Gastroesophageal sphincter (tissue), 4 donors: ENCODE measurements at regions not wholly inside any gene's neighbourhood (a gene's known extent, or its start where the extent isn't known, plus 50 kb on each side); places are given as distances from the start of the nearest gene placed in this dataset.

Source experiments
- ATAC-seq: fragments of 150-250 bp; one replicate; pipeline ENCODE4 v1.9.1; 2016; ENCODE audit warnings: mild to moderate bottlenecking, moderate library complexity
- H3K27ac ChIP-seq, 4 donors: fragments of 200-600 bp; sonication (generic) in 3 of 4; 1 replicate in 3 of 4; 2 replicates in 1 of 4; pipeline ENCODE4 v1.5.1; 2016 to 2019
- H3K27me3 ChIP-seq: fragments of 200-600 bp; sonication (generic); one replicate; pipeline ENCODE4 v1.5.1; 2019
- H3K36me3 ChIP-seq, 2 donors: fragments of 200-600 bp; sonication (generic); one replicate each; pipeline ENCODE4 v1.5.1; 2019; ENCODE audit warnings: control low read depth in 1 of 2
- H3K4me1 ChIP-seq, 3 donors: fragments of 200-600 bp; sonication (generic); 1 replicate in 2 of 3; 2 replicates in 1 of 3; pipeline ENCODE4 v1.5.1; 2016 to 2019; ENCODE audit warnings: control low read depth in 2 of 3
- H3K4me3 ChIP-seq, 2 donors: fragments of 200-600 bp; sonication (generic); one replicate each; pipeline ENCODE4 v1.5.1; 2019; ENCODE audit warnings: mild to moderate bottlenecking in 1 of 2, moderate library complexity in 1 of 2
- H3K9me3 ChIP-seq, 3 donors: fragments of 200-600 bp; sonication (generic); one replicate each; pipeline ENCODE4 v1.5.1; 2017 to 2019; ENCODE audit warnings: control low read depth in 2 of 3
- EP300 ChIP-seq: sonication (generic); formaldehyde crosslinking; IDR thresholded peaks from one replicate; pipeline ENCODE4 v1.6.1; 2017; ENCODE audit warnings: antibody characterized with exemption, mild to moderate bottlenecking
- POLR2A ChIP-seq, 2 donors: fragments of 450-650 bp; IDR thresholded peaks; one replicate each; pipeline ENCODE4 v1.6.1; 2017; ENCODE audit warnings: antibody characterized with exemption in 2 of 2, mild to moderate bottlenecking in 2 of 2, moderate library complexity in 1 of 2
- POLR2AphosphoS5 ChIP-seq: sonication (generic); formaldehyde crosslinking; IDR thresholded peaks from one replicate; pipeline ENCODE4 v1.6.1; 2017; ENCODE audit warnings: antibody characterized with exemption
- WGBS, 2 donors: methylation state at CpG; one replicate each; pipeline ENCODE4 v1.1.5; 2018; ENCODE audit warnings: low coverage in 1 of 2; 5-methylcytosine and 5-hydroxymethylcytosine counted together
- TF ChIP-seq, protein P1 (sequence below), 4 experiments: fragments of 200-600 bp in 2 of 4; fragments of 450-650 bp in 2 of 4; sonication (generic) in 1 of 4; IDR thresholded peaks; one replicate each; pipeline ENCODE4 v1.5.1; 2017 to 2019; ENCODE audit warnings: antibody characterized with exemption in 4 of 4, mild to moderate bottlenecking in 2 of 4, moderate library complexity in 2 of 4

DNA sequence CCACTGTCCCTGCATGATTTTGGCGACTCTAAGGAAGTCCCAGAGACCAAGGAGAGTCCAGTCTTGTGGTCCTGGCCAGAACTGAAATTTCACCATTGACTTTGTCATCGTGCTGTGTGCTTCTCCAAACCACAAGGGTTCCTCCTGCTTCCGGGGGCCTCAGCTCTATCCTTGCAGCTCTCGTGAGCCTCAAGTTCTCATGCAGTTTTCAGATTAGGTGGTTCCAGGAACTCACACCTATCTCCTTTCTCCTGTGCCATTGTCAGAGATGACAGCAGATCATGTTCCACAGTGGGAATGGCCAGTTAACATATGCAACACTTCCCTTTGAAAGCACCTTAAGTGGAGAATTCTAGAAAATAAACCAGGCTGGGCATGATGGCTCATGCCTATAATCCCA is 97.9 kb upstream of the CRHR1 start:
- WGBS, 2 donors = 97 to 100% methylated on average over 2 to 4 of the region's 4 CpGs
- H3K4me3 ChIP-seq = no peak overlapping the region
- TF ChIP-seq POLR2A (IDR thresholded peaks at IDR 0.05) (no peak), POLR2AphosphoS5 (no peak), EP300 (no peak)
- TF ChIP-seq, protein P1, sequence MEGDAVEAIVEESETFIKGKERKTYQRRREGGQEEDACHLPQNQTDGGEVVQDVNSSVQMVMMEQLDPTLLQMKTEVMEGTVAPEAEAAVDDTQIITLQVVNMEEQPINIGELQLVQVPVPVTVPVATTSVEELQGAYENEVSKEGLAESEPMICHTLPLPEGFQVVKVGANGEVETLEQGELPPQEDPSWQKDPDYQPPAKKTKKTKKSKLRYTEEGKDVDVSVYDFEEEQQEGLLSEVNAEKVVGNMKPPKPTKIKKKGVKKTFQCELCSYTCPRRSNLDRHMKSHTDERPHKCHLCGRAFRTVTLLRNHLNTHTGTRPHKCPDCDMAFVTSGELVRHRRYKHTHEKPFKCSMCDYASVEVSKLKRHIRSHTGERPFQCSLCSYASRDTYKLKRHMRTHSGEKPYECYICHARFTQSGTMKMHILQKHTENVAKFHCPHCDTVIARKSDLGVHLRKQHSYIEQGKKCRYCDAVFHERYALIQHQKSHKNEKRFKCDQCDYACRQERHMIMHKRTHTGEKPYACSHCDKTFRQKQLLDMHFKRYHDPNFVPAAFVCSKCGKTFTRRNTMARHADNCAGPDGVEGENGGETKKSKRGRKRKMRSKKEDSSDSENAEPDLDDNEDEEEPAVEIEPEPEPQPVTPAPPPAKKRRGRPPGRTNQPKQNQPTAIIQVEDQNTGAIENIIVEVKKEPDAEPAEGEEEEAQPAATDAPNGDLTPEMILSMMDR (IDR thresholded peaks at IDR 0.05) = no peak
- no peaks in the 10 kb centered on the region for H3K9me3 ChIP-seq
- no peak overlapping the region for H3K27ac ChIP-seq
- ATAC-seq = no peak
- peaks cover 46% of the 10 kb centered on the region for H3K27me3 ChIP-seq
- H3K36me3 ChIP-seq = no peaks in the 10 kb centered on the region
- H3K4me1 ChIP-seq = no peaks in the 10 kb centered on the region

DNA sequence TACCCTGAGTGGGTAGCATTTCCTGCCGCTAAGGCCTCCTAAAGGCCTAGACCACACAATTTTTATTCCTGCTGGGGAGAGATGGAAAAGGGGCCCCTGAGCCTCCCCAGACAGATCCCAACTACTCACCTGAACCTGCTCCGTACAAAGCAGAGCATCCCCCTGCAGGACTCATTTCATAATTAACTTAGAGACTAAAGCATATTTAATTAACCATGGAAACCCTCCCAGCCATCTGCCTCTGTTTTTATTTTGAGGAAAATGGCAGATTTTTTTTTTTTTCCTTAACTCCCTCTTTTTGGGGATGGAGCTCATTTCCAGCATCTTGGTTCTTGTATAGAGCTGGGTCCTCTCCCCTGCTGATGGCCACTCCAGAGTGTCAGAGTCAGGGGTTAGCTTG is 96.5 kb upstream of the CRHR1 start:
- ATAC-seq = no peak
- peaks cover 54% of the 10 kb centered on the region for H3K27me3 ChIP-seq
- 80 to 100% methylated on average over 1 of the region's 2 CpGs for WGBS, 2 donors
- H3K9me3 ChIP-seq = no peaks in the 10 kb centered on the region
- no peak overlapping the region for H3K4me3 ChIP-seq
- H3K4me1 ChIP-seq = no peaks in the 10 kb centered on the region
- no peaks in the 10 kb centered on the region for H3K36me3 ChIP-seq
- H3K27ac ChIP-seq = no peak overlapping the region
- no peak for TF ChIP-seq POLR2AphosphoS5
- TF ChIP-seq, protein P1 (IDR thresholded peaks at IDR 0.05) = no peak
- no peak for TF ChIP-seq POLR2A (IDR thresholded peaks at IDR 0.05)
- TF ChIP-seq EP300 = no peak

DNA sequence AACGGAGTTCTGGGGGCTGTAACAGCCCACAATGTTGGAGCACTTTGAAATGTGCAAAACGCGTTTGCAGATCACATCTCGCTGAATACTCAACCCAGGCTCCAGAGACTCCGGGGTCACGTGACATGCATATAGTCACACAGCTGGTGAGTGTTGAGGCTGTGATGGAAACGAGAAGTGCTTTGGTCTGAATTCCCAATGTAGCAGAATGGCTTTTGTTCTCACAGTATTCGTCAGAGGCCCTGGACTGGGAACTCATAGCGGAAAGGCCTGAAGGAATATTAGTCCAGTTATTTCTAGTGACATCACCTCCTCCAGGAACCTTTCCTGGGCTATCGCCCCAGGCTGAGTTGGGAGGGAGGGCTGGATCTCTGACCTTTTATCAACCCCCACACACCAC is 95.8 kb upstream of the CRHR1 start:
- no peaks in the 10 kb centered on the region for H3K9me3 ChIP-seq
- peaks cover 62% of the 10 kb centered on the region for H3K27me3 ChIP-seq
- H3K27ac ChIP-seq = no peak overlapping the region
- TF ChIP-seq POLR2A (IDR thresholded peaks at IDR 0.05) (no peak), EP300 (no peak), POLR2AphosphoS5 (no peak)
- TF ChIP-seq, protein P1 (IDR thresholded peaks at IDR 0.05) = no peak
- WGBS, 2 donors = 52 to 66% methylated on average over 8 to 9 of the region's 10 CpGs
- no peak overlapping the region for H3K4me3 ChIP-seq
- H3K4me1 ChIP-seq = no peaks in the 10 kb centered on the region
- H3K36me3 ChIP-seq = no peaks in the 10 kb centered on the region
- no peak for ATAC-seq

DNA sequence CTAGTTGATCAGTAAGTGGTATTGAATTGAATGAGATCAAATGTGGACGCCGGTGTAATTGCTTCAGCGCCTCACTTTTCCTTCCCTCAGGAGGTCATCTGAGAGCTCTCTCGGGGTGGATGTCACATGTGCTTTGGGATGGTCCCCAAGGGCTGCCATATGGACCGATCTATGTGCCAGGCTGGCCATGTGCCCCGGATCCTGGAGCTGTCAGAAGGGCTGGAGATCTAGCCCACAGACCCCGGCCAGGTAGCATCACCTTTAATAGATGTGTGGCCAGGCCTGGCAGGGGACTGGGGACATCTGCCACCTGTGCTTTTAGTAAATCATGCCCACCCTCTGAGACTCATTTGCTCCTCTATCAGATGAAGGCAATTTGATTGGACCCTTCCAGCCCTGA is 95.3 kb upstream of the CRHR1 start:
- no peak overlapping the region for H3K27ac ChIP-seq

DNA sequence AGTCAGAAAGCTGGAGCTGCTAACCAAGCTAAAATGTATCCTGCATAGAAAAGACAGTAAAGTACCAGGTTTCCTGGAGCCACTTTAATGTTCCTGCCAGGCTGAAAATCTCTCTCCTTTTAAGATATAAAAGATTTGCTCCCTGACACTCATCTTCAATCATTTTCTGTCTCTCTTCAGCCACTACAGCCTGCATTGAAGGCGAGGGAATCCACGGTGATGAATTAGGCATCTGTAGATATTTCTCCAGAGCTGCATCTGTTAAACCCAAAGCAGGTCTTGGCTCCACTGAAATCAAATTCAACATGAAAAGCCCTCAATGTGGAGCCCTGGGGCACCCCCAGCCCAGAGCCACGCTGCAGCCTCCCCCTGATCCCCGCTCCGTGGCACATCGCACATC is 94.7 kb upstream of the CRHR1 start:
- no peak overlapping the region for H3K27ac ChIP-seq
- H3K9me3 ChIP-seq = no peaks in the 10 kb centered on the region
- H3K27me3 ChIP-seq = peaks cover 62% of the 10 kb centered on the region
- TF ChIP-seq POLR2AphosphoS5 = no peak
- TF ChIP-seq, protein P1 (IDR thresholded peaks at IDR 0.05) = no peak
- TF ChIP-seq POLR2A (IDR thresholded peaks at IDR 0.05) = no peak
- no peak for TF ChIP-seq EP300
- H3K4me3 ChIP-seq = no peak overlapping the region
- no peaks in the 10 kb centered on the region for H3K36me3 ChIP-seq
- WGBS, 2 donors = 40 to 76% methylated on average over 1 to 6 of the region's 6 CpGs
- H3K4me1 ChIP-seq = no peaks in the 10 kb centered on the region
- no peak for ATAC-seq

More for the DNA sequence above, 95.3 kb upstream of the CRHR1 start:
- Histone ChIP-seq H3K9me3 (no peaks in the 10 kb centered on the region), H3K27me3 (peaks cover 62% of the 10 kb centered on the region), H3K4me3 (no peak overlapping the region), H3K36me3 (no peaks in the 10 kb centered on the region), H3K4me1 (no peaks in the 10 kb centered on the region)
- TF ChIP-seq, protein P1 (IDR thresholded peaks at IDR 0.05) = no peak
- TF ChIP-seq POLR2AphosphoS5 = no peak
- TF ChIP-seq EP300 = no peak
- no peak for TF ChIP-seq POLR2A (IDR thresholded peaks at IDR 0.05)
- no peak for ATAC-seq
- WGBS, 2 donors = 80 to 84% methylated on average over 1 to 3 of the region's 7 CpGs
